Astrocyte of the spinal cord (primary cell): ENCODE measurements at regions not wholly inside any gene's neighbourhood (a gene's known extent, or its start where the extent isn't known, plus 50 kb on each side); places are given as distances from the start of the nearest gene placed in this dataset.

Experiments
- DNase-seq: peaks from one replicate; pipeline ENCODE4 v3.0.0; 2011; ENCODE audit warnings: low read depth, low spot score
- H3K4me3 ChIP-seq: 2 replicates; pipeline ENCODE4 v1.5.1; 2011; ENCODE audit warnings: low read depth, mild to moderate bottlenecking, low read length, moderate library complexity
- in situ Hi-C: cut with HindIII; loops from 2 replicates; pipeline ENCODE4 v1.10.0; 2017; ENCODE audit warnings: low sequenced_read_pairs
- TF ChIP-seq, protein P1 (sequence below): IDR thresholded peaks from 2 replicates; pipeline ENCODE4 v1.5.1; 2012; ENCODE audit warnings: low read depth, mild to moderate bottlenecking, low read length, inconsistent platforms

DNA sequence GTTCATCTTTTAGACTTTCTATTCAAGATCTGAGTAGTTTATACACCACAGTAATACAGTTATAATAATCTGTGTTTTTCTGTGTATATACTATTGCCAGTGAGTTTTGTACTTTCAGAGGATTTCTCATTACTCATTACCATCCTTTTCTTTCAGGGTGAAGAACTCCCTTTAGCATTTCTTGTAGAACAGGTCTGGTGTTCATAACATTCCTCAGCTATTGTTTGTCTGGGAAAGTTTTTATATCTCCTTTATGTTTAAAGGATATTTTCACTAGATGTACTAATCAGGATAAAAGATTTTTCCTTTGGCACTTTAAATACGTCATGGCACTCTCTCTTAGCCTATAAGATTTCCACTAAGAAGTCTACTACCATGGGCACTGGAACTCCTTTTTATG, 705.5 kb downstream of the SLC4A3 start:
- TF ChIP-seq, protein P1, sequence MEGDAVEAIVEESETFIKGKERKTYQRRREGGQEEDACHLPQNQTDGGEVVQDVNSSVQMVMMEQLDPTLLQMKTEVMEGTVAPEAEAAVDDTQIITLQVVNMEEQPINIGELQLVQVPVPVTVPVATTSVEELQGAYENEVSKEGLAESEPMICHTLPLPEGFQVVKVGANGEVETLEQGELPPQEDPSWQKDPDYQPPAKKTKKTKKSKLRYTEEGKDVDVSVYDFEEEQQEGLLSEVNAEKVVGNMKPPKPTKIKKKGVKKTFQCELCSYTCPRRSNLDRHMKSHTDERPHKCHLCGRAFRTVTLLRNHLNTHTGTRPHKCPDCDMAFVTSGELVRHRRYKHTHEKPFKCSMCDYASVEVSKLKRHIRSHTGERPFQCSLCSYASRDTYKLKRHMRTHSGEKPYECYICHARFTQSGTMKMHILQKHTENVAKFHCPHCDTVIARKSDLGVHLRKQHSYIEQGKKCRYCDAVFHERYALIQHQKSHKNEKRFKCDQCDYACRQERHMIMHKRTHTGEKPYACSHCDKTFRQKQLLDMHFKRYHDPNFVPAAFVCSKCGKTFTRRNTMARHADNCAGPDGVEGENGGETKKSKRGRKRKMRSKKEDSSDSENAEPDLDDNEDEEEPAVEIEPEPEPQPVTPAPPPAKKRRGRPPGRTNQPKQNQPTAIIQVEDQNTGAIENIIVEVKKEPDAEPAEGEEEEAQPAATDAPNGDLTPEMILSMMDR, result no peak
- no peak for DNase-seq
- H3K4me3 ChIP-seq, result no peak overlapping the region
- in situ Hi-C loops, result no loop called here

GRCh38 chr2:220334210-220334609, 706.8 kb downstream of the SLC4A3 start:
- TF ChIP-seq, protein P1, result no peak
- peak; percentile 75 for DNase-seq
- no peak overlapping the region for H3K4me3 ChIP-seq
- in situ Hi-C loops, result no loop called here

DNA sequence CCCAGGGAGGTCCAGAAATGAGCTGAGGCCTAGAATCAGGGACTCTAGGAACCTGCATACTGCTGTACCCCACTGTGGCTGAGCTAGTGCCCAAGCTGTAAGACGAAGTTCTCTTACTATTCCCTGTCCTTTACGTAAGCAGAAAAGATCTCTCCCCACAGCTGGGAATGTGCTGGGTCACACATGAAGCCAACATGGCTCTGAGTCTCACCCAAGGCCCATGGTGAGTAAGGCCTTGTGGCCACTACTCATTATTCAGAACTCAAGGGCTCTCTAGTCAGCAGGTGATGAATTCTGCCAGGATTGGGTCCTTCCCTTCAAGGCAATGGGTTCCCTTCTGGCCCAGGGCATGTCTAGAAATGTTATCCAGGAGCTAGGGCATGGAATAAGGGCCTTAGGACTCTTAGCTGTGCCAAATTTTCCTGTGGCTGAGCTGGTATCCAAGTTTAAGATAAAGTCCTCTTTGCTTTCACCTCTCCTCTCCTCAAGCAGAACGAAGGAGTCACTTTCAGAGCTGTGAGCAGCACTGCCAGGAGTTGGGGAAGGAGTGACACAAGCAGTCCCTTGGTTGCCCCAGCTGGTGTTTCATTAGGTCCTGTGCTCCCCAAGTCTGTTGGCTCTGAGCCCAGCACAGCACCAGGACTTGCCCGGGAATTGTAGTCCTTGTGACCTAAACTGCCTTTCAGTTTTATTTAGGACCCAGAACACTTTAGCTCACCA, 707.6 kb downstream of the SLC4A3 start:
- in situ Hi-C loops, result no loop called here
- no peak overlapping the region for H3K4me3 ChIP-seq

DNA sequence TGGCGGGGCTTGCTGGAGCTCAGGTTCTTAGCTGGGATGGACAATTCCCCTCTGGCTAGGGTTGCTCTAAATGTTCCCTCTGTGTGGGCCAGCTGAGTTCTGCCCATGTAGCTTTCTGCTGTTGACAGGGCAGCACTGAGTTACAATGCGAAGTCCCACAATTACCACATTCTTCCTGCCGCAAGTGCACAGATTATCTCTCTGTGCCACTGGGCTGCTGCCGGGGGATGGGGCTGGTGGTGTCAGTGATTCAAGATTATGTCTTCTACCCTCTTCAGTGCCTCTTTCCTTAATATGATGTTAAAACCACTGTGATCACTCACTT, 708.1 kb downstream of the SLC4A3 start:
- TF ChIP-seq, protein P1, result no peak
- in situ Hi-C loops, result no loop called here
- no peak overlapping the region for H3K4me3 ChIP-seq
- no peak for DNase-seq

More for the DNA sequence above, 707.6 kb downstream of the SLC4A3 start:
- no peak for DNase-seq
- TF ChIP-seq, protein P1, result no peak

- DNase-seq, result no peak
- in situ Hi-C loops, result no loop called here
- H3K4me3 ChIP-seq, result no peak overlapping the region
- TF ChIP-seq, protein P1, result no peak
Measured at GRCh38 chr2:220336771-220337170, 709.3 kb downstream of the SLC4A3 start.

- no peak overlapping the region for H3K4me3 ChIP-seq
- in situ Hi-C loops, result no loop called here
- DNase-seq, result no peak
- TF ChIP-seq, protein P1, result no peak
Measured at GRCh38 chr2:220337611-220338440, 710.4 kb downstream of the SLC4A3 start.
